GM12801 (cell line): ENCODE measurements at regions not wholly inside any gene's neighbourhood (a gene's known extent, or its start where the extent isn't known, plus 50 kb on each side); places are given as distances from the start of the nearest gene placed in this dataset.

Experiments used
- CTCF ChIP-seq: IDR thresholded peaks from one replicate; pipeline ENCODE4 v1.5.1; 2011; ENCODE audit warnings: control low read depth; ENCODE audit not compliant: insufficient read length; ENCODE audit errors: extremely low read depth

- TF ChIP-seq CTCF, result no peak
Measured at GRCh38 chr7:94149789-94150545, 145.8 kb upstream of the BET1 start.

- no peak for TF ChIP-seq CTCF
Measured at GRCh38 chr7:94154182-94154581, 150.0 kb upstream of the BET1 start.

GRCh38 chr7:94154858-94155257 lies 150.7 kb upstream of the BET1 start:
- TF ChIP-seq CTCF, result no peak

GRCh38 chr7:94160719-94161435 lies 156.7 kb upstream of the BET1 start:
- no peak for TF ChIP-seq CTCF

GRCh38 chr7:94161476-94161875 lies 157.3 kb upstream of the BET1 start:
- TF ChIP-seq CTCF, result no peak

- TF ChIP-seq CTCF, result no peak
Measured at GRCh38 chr7:94169682-94170081, 165.5 kb upstream of the BET1 start.

- no peak for TF ChIP-seq CTCF
Measured at GRCh38 chr7:94170836-94171235, 166.7 kb upstream of the BET1 start.
